Ramos (cell line): ENCODE measurements at regions not wholly inside any gene's neighbourhood (a gene's known extent, or its start where the extent isn't known, plus 50 kb on each side); places are given as distances from the start of the nearest gene placed in this dataset.

Experiments
- in situ Hi-C: fragments of 300-500 bp; cut with MboI; formaldehyde crosslinking; loops from one replicate; pipeline ENCODE4 v1.14.3; 2022; ENCODE audit warnings: low sequenced_read_pairs; ENCODE audit not compliant: unreplicated experiment

GRCh38 chr11:16460508-16460907 lies 104.2 kb upstream of the SOX6 start:
- in situ Hi-C loops: no loop called here

DNA sequence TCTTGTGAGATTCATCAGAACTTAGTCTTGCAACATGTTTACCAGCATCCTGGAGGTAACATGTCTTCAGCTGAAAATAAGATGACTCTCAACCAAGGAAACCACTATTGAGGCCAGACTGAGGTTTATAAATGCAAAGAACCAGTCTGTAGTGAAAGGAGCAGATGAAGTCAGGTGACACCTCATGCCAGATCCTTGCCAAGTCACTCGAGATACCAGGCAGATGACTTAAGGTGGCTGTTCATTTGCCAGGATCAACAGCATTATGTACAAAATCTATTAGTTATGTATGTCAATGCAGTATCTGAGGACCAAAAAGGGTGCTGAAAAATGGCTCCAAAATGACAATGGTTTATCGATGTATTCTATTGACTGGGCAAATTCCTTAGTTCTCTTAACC lies 100.0 kb upstream of the SOX6 start:
- in situ Hi-C loops: no loop called here

DNA sequence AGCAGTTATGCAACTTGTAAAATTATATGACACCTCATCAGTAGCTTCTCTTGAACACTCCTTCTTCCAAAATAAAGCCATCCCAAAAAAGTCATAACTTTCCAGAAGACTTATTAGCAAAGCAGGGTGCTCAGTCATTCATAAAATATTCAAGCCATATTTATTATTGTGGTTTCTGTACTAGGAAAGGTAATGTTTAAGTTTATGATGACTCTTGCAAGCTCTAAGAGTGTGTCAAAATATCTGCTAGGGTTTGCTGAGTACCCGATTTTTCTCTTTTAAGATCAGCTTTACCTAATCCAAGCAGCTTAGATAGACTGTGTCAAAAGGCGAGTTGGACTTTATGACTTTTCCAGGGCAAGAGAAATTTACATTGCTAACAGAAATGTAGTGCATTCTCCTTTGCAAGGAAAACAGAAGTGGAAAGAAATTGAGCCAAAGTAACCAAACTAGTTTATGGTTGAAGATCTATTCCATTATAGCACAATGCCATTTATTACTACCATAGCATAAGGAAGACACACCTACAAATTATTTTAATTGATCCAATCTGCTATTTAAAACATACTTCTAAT lies 98.0 kb upstream of the SOX6 start:
- in situ Hi-C loops: no loop called here

DNA sequence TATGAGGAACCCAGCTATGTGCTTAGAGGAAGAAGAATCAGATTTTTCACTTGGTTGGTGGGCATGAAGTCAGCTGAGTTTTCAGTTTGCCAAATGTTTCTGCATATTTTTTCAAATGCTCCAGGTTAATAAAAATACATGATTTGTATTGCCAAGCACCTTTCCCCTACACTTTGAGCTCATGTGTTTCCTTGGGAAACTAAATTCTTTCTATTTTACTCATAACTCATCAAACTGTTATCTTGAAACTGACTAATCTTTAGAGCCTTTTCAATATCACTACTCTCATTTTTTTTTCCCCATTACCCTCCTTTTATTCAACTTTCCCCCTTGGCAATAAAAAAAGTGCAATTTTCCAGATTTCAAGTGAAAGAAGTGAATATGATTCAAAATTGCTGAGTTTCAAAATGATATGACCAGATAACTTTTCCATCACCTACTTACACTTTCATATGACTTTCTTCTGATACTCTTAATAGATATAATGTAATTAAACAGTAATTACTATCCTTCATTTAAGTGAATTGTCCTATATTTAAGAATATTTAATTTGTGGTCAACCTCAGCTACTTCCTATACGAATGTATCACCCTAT lies 91.9 kb upstream of the SOX6 start:
- in situ Hi-C loops: no loop called here

GRCh38 chr11:16441461-16441860 lies 85.1 kb upstream of the SOX6 start:
- in situ Hi-C loops: no loop called here

DNA sequence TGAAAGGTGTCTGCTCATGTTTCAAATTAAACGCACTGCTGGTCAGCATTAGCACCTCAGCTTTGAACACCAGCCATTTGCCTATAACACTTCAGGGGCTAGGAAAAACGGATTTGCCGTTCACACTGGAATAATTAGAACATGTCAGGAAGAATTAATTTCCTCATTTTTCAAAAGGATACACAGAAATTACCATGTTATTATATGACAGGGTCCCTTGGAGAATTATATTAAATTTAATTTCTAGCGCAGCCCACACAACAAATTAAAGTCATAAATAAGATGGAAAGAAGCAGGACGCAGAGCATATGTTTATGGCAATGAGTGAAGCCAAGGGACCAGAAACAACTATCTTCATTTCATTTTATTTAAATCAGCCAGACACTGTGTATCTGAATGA lies 83.8 kb upstream of the SOX6 start:
- in situ Hi-C loops: no loop called here

GRCh38 chr11:16434036-16434435 lies 77.7 kb upstream of the SOX6 start:
- in situ Hi-C loops: no loop called here

- in situ Hi-C loops: no loop called here
Observed at GRCh38 chr11:16430674-16431073, 74.3 kb upstream of the SOX6 start.

- in situ Hi-C loops: no loop called here
Observed at GRCh38 chr11:16421826-16422225, 65.5 kb upstream of the SOX6 start.

DNA sequence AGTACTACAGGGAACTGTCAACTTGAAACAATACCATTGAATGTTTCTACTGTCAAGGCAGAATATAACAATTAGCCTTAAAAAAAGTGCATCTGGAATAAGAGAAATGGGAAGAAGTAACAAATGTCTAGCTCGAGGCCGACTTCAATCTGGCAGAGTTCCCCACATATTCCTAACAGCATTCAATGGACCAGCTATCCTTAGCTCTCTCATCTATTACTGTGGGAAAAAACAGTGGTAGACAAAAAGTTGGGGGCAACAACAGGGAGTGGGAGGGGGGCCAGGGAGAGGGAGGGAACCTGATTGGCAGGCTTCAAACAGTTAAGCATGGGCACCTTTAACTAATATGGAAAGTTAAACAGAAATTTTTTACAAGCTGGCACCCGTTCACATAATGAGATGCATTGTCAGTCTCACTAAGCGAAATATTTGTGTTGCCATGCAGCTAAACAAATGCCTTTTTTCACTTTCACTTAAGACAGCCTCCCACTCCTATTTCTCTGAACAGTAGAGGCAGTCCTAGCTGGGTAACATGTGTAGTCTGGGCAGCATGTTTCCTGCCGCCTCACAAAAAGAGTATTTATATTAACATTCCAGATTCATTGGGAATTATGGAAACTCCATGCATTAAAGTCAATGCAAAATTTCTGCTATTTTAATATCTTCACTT lies 62.2 kb upstream of the SOX6 start:
- in situ Hi-C loops: no loop called here

GRCh38 chr11:16412525-16413172 lies 56.3 kb upstream of the SOX6 start:
- in situ Hi-C loops: no loop called here

DNA sequence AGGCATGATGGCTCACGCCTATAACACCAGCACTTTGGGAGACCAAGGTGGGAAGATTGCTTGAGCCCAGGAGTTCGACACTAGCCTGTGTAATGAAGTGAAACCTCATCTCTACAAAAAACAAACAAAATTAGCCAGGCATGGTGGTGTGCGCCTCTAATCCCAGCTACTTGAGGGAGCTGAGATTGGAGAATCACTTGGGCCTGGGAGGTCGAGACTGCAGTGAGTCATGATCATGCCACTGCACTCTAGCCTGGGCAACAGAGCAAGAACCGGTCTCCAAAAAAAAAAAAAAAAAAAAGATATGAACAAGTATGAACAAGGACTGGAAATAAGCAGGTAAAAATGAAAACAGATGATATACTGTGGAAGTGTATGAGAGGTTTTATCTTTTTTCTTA lies 54.1 kb upstream of the SOX6 start:
- in situ Hi-C loops: no loop called here

GRCh38 chr11:16408619-16409018 lies 52.3 kb upstream of the SOX6 start:
- in situ Hi-C loops: no loop called here

DNA sequence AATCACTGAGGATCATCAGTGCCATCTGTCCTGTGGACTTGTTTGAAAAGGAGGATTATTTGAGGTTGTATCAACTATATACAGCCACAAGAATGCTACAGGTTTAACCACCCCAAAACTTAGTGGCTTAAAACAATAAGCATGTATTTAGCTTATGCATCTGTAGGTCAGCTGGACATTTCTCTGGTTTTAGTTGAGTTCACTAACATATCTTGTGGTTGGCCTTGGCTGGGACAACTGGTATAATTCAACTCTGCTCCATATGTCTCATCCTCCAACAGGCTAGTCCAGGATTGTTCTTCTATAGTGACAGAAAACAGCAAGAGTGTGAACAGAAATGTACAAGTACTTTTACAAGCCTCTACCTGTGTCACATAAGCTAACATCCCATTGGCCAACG lies 49.9 kb upstream of the SOX6 start:
- in situ Hi-C loops: no loop called here
